ENCODE measurements at regions not wholly inside any gene's neighbourhood (a gene's known extent, or its start where the extent isn't known, plus 50 kb on each side); places are given as distances from the start of the nearest gene placed in this dataset.
A peak's percentile ranks its signal among the peaks of the same experiment; 100 is the strongest.

- Histone ChIP-seq H3K79me2 (ENCODE audit: insufficient read depth) (no peaks in the 10 kb centered on the region), H3K27ac (ENCODE audit: low read depth in 2 of 2, low read length in 1 of 2) (peak overlapping the region; percentile 14 to 62; a peak in 2 of 4 replicates), H3F3A (replicated peaks; ENCODE audit: insufficient read depth) (no peaks in the 10 kb centered on the region), H3K27me3 (ENCODE audit: insufficient read depth) (no peaks in the 10 kb centered on the region), H3K9ac (no peak overlapping the region), H3K4me2 (no peak overlapping the region), H3K9me3 (no peaks in the 10 kb centered on the region), H3K4me1 (ENCODE audit: control insufficient read depth in 1 of 2, insufficient read depth in 2 of 2, low read depth in 1 of 2, low read length in 1 of 2) (peaks cover 0 to 11% of the 10 kb centered on the region in 2 experiments; a peak in 1 of 4 replicates), H3K36me3 (replicated peaks in 1 of 2; ENCODE audit: control insufficient read depth in 1 of 2, insufficient read depth in 2 of 2, low read length in 1 of 2) (no peaks in the 10 kb centered on the region), H3K4me3 (ENCODE audit: low read depth in 2 of 2, low read length in 1 of 2) (no peak overlapping the region), H2AFZ (ENCODE audit: low read depth) (no peak overlapping the region), H4K20me1 (ENCODE audit: insufficient read depth) (no peaks in the 10 kb centered on the region), H3K9me2 (no peaks in the 10 kb centered on the region)
- ChIA-PET POLR2A (no interaction called here), CTCF (interaction anchor here (0.9 kb wide), 1 partner anchor 14 kb away, joined by 3 read pairs; no protein-coding TSS in a partner anchor)
- TF ChIP-seq JUND (IDR thresholded peaks at IDR 0.05), result 0 out of 2 replicates have a peak, but pooled peaks have one; percentile 8
- no peak for TF ChIP-seq POLR2AphosphoS5 (IDR thresholded peaks at IDR 0.05; ENCODE audit: low read depth, low read length)
- peak; percentile 61 for TF ChIP-seq TCF12 (IDR thresholded peaks at IDR 0.05)
- no peak for TF ChIP-seq TAF1 (IDR thresholded peaks at IDR 0.05; ENCODE audit: borderline replicate concordance, low read depth, low read length)
- no peak for TF ChIP-seq CTCF (IDR thresholded peaks at IDR 0.05)
- no peak; the same call in 1 of the 2 replicates for TF ChIP-seq FOSL2 (IDR thresholded peaks at IDR 0.05; ENCODE audit: borderline replicate concordance, low read depth)
- TF ChIP-seq RXRA (IDR thresholded peaks at IDR 0.05; ENCODE audit: borderline replicate concordance, low read depth), result peak; percentile 84; the same call in 1 of the 2 replicates
- TF ChIP-seq EP300 (IDR thresholded peaks at IDR 0.05; ENCODE audit: borderline replicate concordance in 1 of 2, low read depth in 1 of 2, low read length in 1 of 2), result peak in 1 of 2 experiments; percentile 19; a peak in 1 of 4 replicates
- no peak for TF ChIP-seq MXI1 (IDR thresholded peaks at IDR 0.05; ENCODE audit: low read depth, low read length)
- TF ChIP-seq FOXM1 (IDR thresholded peaks at IDR 0.05; ENCODE audit: low read depth), result no peak
- no peak for TF ChIP-seq FOXJ3 (CRISPR knock-in tag; IDR thresholded peaks at IDR 0.05)
- TF ChIP-seq NFIC (IDR thresholded peaks at IDR 0.05; ENCODE audit: borderline replicate concordance), result peak; percentile 18; the same call in 1 of the 2 replicates
- TF ChIP-seq RCOR1 (IDR thresholded peaks at IDR 0.05; ENCODE audit: low read length), result no peak
- no peak for TF ChIP-seq REST (IDR thresholded peaks at IDR 0.05; ENCODE audit: low read depth, low read length)
- TF ChIP-seq TEAD4 (IDR thresholded peaks at IDR 0.05; ENCODE audit: borderline replicate concordance, insufficient read depth), result no peak
- 35% methylated on average over 11 of the region's 11 CpGs for WGBS (ENCODE audit: low lambda C conversion rate)
- DNase-seq, result no peak
Observed at GRCh38 chr6:169097381-169097959, 156.2 kb downstream of the THBS2 start.
